Karpas-422 (cell line): ENCODE measurements at regions not wholly inside any gene's neighbourhood (a gene's known extent, or its start where the extent isn't known, plus 50 kb on each side); places are given as distances from the start of the nearest gene placed in this dataset.

ENCODE experiments used
- DNase-seq: peaks from one replicate; pipeline ENCODE4 v3.0.0-alpha.2; 2015
- H2AFZ ChIP-seq: fragments of 200-600 bp; sonication (generic); 2 replicates; pipeline ENCODE4 v1.6.1; 2014; ENCODE audit warnings: antibody characterized with exemption, low read length, mixed read lengths
- H3K27ac ChIP-seq: fragments of 200-600 bp; sonication (generic); 2 replicates; pipeline ENCODE4 v1.5.1; 2014; ENCODE audit warnings: mild to moderate bottlenecking, low read length, moderate library complexity
- H3K27me3 ChIP-seq: fragments of 200-600 bp; sonication (generic); 2 replicates; pipeline ENCODE4 v1.6.1; 2014; ENCODE audit warnings: low read length, mixed read lengths
- H3K36me3 ChIP-seq: fragments of 200-600 bp; sonication (generic); 2 replicates; pipeline ENCODE4 v1.6.1; 2014; ENCODE audit warnings: low read length, mixed read lengths; ENCODE audit not compliant: insufficient read depth
- H3K4me1 ChIP-seq: fragments of 200-600 bp; sonication (generic); 2 replicates; pipeline ENCODE4 v1.6.1; 2014; ENCODE audit warnings: mild to moderate bottlenecking, low read length, mixed read lengths
- H3K4me2 ChIP-seq: fragments of 200-600 bp; sonication (generic); 2 replicates; pipeline ENCODE4 v1.6.1; 2014; ENCODE audit warnings: low read length, low read depth, mild to moderate bottlenecking; ENCODE audit not compliant: poor library complexity, severe bottlenecking
- H3K4me3 ChIP-seq: fragments of 200-600 bp; sonication (generic); 2 replicates; pipeline ENCODE4 v1.5.1; 2014; ENCODE audit warnings: mild to moderate bottlenecking, antibody characterized with exemption, low read length, mixed read lengths
- H3K79me2 ChIP-seq: fragments of 200-600 bp; sonication (generic); 2 replicates; pipeline ENCODE4 v1.6.1; 2014; ENCODE audit warnings: mild to moderate bottlenecking, low read length, mixed read lengths
- H3K9ac ChIP-seq: fragments of 200-600 bp; sonication (generic); 2 replicates; pipeline ENCODE4 v1.6.0; 2014; ENCODE audit warnings: low read length
- H3K9me2 ChIP-seq: fragments of 200-600 bp; sonication (generic), shearing (Covaris generic); replicated peaks from 2 replicates; pipeline ENCODE4 v1.6.0; 2014; ENCODE audit warnings: mild to moderate bottlenecking, low read length, moderate library complexity; ENCODE audit not compliant: insufficient read depth
- H3K9me3 ChIP-seq: fragments of 300-700, 200-600 bp; sonication (generic); 2 replicates; pipeline ENCODE4 v1.6.1; 2014; ENCODE audit warnings: low read length, mixed read lengths
- H4K20me1 ChIP-seq: fragments of 200-600 bp; sonication (generic); 2 replicates; pipeline ENCODE4 v1.6.1; 2014; ENCODE audit warnings: mild to moderate bottlenecking, antibody characterized with exemption, low read length, low read depth; ENCODE audit not compliant: insufficient read depth

DNA sequence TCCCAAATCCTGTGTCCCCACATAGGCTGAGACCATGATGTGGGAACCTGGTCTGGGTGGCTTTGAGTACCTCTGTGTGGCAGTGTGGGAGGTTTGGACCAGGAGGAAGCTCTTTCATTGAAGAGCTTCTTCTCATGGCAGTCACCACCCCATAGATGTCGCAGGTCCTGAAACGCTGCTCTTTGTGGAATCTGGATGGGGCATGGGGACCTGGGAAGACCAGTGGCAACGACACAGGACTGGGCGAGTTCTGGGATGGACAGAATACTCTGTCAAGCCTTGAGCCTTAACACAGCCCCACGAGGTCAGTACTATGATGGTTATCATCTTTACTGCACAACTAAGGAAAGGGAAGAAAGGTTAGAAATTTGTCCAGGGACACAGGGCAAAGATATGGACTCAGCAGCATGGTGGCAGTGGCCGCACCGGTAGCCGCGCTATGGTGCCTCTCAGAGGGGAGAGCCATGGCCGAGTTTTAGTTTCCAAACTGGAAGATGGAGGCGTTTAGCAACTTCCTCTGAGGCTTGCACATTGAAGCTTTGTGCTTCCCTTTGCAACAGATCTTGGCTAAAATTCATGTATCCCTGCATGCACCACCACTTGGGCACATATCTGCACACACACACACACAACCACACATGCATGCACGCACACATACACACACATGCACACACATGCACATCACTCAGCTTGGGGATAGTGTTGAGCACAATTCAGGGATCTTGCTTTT is 117.7 kb upstream of the C1orf174 start:
- H3K4me3 ChIP-seq: no peak overlapping the region
- no peak overlapping the region for H3K27ac ChIP-seq
- peak overlapping the region; percentile 83 for H2AFZ ChIP-seq
- H3K27me3 ChIP-seq: no peaks in the 10 kb centered on the region
- no peak for DNase-seq
- H4K20me1 ChIP-seq: no peaks in the 10 kb centered on the region
- H3K9me2 ChIP-seq: no peaks in the 10 kb centered on the region
- H3K36me3 ChIP-seq: no peaks in the 10 kb centered on the region
- H3K4me2 ChIP-seq: no peak overlapping the region
- peak overlapping the region; percentile 21; the same call in 1 of the 2 replicates for H3K9ac ChIP-seq
- H3K4me1 ChIP-seq: peaks cover 36% of the 10 kb centered on the region
- H3K9me3 ChIP-seq: no peaks in the 10 kb centered on the region
- H3K79me2 ChIP-seq: no peaks in the 10 kb centered on the region

DNA sequence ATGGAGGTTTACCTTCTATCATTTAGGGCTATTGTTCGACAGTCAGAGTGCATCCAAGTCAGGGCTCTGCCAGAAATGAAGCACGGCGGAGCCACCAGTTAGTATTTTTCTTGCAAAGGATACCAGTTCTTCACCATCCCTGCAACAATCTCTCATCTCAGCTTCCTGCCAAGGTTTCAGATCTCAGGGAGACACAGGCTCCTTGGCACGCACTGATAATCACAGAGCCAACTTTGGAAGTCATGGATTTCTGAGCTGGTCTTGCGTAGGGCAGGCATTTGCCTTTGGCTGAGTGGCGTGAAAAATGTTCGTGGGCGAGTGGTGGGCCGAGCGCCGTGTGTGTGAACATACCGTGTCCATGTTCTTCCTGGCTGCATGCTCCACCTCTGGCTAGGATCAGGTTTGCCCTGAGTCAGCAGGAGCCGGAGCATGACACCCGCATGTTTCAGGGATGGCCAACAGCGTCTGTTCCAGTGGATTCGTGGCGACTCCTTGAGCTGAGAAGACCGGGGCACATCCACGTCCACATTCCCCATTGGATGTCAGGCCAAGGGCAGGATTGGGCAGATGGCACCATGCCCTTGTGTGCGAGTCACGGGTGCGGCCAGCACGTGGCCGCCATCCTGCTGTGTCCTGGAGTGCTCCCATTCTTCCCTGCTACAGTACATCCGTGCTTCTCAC is 118.5 kb upstream of the C1orf174 start:
- Histone ChIP-seq H3K36me3 (no peaks in the 10 kb centered on the region), H3K4me3 (no peak overlapping the region), H3K9ac (no peak overlapping the region), H3K4me1 (peaks cover 34% of the 10 kb centered on the region), H3K4me2 (no peak overlapping the region), H3K9me3 (no peaks in the 10 kb centered on the region), H4K20me1 (no peaks in the 10 kb centered on the region), H3K79me2 (no peaks in the 10 kb centered on the region), H3K27ac (no peak overlapping the region), H3K27me3 (no peaks in the 10 kb centered on the region), H2AFZ (no peak overlapping the region), H3K9me2 (no peaks in the 10 kb centered on the region)
- DNase-seq: no peak

DNA sequence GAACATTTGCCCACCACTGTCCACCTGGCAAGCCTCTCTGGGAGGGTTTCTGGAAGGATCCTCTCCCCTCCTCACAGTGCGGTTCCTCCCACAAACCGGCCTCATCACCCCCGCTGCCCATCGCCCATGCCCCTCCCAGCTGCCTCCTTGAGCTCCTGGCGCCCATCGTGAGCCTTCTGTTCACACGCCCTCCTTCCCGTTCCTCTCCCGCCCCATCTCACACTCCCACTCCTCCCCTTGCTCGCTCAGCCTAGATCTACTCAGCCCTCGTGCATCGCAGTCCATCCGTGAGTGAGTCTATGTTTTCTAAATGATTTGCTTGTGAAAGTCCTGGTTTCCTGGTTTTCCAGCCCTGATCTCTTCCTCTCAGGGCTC is 119.1 kb upstream of the C1orf174 start:
- H3K36me3 ChIP-seq: no peaks in the 10 kb centered on the region
- no peak overlapping the region for H3K4me3 ChIP-seq
- H3K9ac ChIP-seq: no peak overlapping the region
- peaks cover 37% of the 10 kb centered on the region for H3K4me1 ChIP-seq
- no peak overlapping the region for H3K4me2 ChIP-seq
- H3K27ac ChIP-seq: no peak overlapping the region
- H3K9me3 ChIP-seq: no peaks in the 10 kb centered on the region
- no peaks in the 10 kb centered on the region for H3K9me2 ChIP-seq
- no peaks in the 10 kb centered on the region for H3K27me3 ChIP-seq
- H3K79me2 ChIP-seq: no peaks in the 10 kb centered on the region
- no peaks in the 10 kb centered on the region for H4K20me1 ChIP-seq
- H2AFZ ChIP-seq: no peak overlapping the region
- DNase-seq: no peak

DNA sequence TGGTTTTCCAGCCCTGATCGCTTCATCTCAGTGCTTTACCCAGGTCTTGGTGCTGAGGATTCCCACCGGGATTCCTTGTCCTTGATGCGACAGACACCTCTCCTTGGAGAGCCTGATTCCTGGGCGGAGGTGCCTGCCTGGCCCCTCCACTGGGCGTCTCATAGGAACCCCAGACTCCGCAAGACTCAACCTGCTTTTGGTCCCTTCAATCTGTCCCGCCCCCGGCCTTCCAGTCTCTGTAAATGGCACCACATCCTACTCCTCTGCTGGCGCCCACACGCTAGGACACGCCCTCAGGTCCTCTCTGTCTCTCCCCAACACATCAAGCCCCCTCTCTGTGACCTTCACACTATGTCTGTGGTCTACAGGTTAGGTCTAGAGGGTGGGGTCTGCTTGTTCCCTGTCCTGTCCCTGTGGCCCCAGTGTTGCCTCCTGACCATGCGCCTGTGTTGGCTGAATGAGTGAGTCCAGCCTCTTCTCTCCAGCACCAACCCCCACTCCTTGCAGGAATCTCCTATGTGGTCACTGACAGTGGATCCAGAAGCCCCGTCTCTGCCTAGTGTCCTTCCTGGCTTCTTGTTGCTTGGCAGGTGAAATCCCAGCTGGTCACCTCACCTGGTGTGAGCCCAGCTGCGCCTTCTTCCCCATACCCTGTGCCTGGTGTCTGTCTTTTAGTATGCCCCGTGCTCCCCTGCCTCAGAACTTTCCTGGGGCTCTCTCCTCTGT is 119.7 kb upstream of the C1orf174 start:
- Histone ChIP-seq H3K4me2 (no peak overlapping the region), H4K20me1 (no peaks in the 10 kb centered on the region), H3K27me3 (no peaks in the 10 kb centered on the region), H2AFZ (no peak overlapping the region), H3K4me3 (no peak overlapping the region), H3K36me3 (no peaks in the 10 kb centered on the region), H3K27ac (no peak overlapping the region), H3K9ac (no peak overlapping the region), H3K4me1 (peaks cover 43% of the 10 kb centered on the region), H3K9me3 (no peaks in the 10 kb centered on the region), H3K9me2 (no peaks in the 10 kb centered on the region), H3K79me2 (no peaks in the 10 kb centered on the region)
- no peak for DNase-seq

DNA sequence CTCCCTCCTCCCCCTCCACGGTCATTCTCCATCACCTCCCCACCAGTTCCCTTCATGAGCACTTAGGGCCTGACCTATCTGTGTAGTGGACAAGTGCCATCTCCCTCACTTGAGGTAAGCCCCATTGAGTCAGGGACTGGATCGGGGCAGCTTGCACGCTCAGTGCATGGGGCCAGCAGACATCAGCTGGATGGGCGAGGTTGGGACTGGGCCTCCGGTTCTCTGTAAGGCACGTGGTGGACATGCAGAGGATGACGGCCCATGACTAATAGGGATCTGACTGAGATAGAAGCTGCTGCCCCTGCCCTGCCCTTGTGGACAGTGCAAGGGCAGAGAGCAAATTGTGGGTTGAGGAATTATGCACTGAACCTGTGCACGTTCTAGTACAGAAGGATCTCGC is 120.4 kb upstream of the C1orf174 start:
- no peaks in the 10 kb centered on the region for H3K9me3 ChIP-seq
- no peaks in the 10 kb centered on the region for H4K20me1 ChIP-seq
- no peaks in the 10 kb centered on the region for H3K27me3 ChIP-seq
- no peaks in the 10 kb centered on the region for H3K9me2 ChIP-seq
- no peak overlapping the region for H3K27ac ChIP-seq
- no peak overlapping the region for H3K9ac ChIP-seq
- H3K79me2 ChIP-seq: no peaks in the 10 kb centered on the region
- H2AFZ ChIP-seq: no peak overlapping the region
- no peak overlapping the region for H3K4me2 ChIP-seq
- no peak overlapping the region for H3K4me3 ChIP-seq
- no peaks in the 10 kb centered on the region for H3K36me3 ChIP-seq
- no peak for DNase-seq
- H3K4me1 ChIP-seq: peaks cover 50% of the 10 kb centered on the region

DNA sequence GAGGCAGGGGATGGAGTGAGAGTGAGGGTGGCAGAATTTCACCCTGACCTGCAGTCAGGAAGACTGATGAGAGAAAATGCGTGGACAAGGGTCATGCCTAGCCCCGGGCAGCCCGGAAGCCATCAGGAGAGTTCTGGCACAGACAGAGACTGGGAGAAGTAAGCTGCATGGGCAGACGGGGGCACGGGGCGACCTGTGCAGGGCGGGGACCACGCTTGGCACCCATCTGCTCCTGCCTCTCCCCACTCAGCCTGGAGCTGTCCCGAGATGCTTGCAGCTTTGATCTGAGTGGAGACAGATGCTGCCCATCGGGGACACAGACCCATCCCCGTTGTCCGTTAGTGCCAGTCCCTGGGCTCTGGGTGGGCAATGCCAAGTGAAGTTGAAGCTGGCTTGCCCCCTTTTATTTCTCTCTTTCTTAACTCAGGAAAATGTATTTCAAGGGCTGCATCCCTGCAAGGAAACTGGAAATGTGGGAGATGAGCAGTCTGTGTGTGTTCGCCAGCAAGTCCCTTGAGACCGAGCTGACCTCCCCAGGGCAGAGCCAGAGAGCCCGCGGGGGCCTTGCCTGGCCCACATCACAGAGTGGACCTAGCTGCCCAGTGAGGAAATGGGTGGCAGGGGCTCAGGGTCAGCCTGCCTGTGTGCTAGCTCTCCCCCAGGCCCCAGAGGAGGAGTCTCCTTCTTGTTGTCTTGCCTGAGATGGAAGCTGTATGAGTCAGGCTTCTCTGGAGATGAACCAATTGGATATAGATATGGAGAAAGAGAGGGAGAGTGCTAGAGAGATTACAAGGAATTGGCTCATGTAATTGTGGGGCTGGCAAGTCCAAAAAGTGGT is 121.3 kb upstream of the C1orf174 start:
- Histone ChIP-seq H3K4me1 (peaks cover 53% of the 10 kb centered on the region), H3K9me2 (no peaks in the 10 kb centered on the region), H3K4me2 (no peak overlapping the region), H3K79me2 (no peaks in the 10 kb centered on the region), H3K9ac (no peak overlapping the region), H4K20me1 (no peaks in the 10 kb centered on the region), H3K36me3 (no peaks in the 10 kb centered on the region), H2AFZ (no peak overlapping the region), H3K4me3 (no peak overlapping the region), H3K27ac (no peak overlapping the region), H3K9me3 (no peaks in the 10 kb centered on the region), H3K27me3 (no peaks in the 10 kb centered on the region)
- DNase-seq: no peak

DNA sequence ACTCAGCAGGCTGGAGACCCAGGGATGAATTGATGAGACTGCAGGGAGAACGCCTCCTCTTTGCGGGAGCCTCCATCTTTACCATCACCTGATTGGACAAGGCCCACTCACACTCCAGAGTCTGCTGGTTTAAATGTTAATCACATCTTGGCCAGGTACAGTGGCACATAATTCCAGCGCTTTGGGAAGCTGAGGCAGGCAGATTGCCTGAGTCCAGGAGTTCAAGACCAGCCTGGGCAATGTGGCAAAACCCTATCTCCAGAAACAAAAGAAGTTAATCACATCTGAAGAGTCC is 121.8 kb upstream of the C1orf174 start:
- Histone ChIP-seq H3K27ac (no peak overlapping the region), H3K27me3 (no peaks in the 10 kb centered on the region), H3K4me1 (peaks cover 55% of the 10 kb centered on the region), H3K4me2 (no peak overlapping the region), H3K4me3 (no peak overlapping the region), H4K20me1 (no peaks in the 10 kb centered on the region), H3K36me3 (no peaks in the 10 kb centered on the region), H2AFZ (no peak overlapping the region), H3K79me2 (no peaks in the 10 kb centered on the region), H3K9me2 (no peaks in the 10 kb centered on the region), H3K9me3 (no peaks in the 10 kb centered on the region), H3K9ac (no peak overlapping the region)
- no peak for DNase-seq

DNA sequence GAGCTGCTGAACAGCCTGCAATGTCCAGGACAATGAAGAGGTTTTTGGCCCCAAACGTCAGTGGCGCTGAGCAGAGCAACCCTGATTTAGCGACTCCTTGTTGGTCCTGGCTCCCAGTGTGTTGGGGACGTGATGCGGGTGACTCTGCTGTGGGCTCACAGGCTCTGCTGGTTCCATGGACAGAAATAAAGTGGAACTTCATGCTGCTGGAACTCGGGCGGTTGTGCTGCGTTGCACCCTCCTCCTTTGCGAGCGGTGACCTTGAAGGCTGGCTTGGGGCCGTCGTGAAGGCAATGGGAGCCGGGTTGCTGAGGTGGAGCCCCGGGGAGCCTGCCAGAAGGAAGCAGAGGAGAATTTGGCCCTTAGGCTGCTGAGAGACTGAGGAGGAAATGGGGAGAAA is 122.6 kb upstream of the C1orf174 start:
- Histone ChIP-seq H3K4me1 (peaks cover 55% of the 10 kb centered on the region), H3K9me3 (no peaks in the 10 kb centered on the region), H3K36me3 (no peaks in the 10 kb centered on the region), H3K27me3 (no peaks in the 10 kb centered on the region), H3K27ac (no peak overlapping the region), H4K20me1 (no peaks in the 10 kb centered on the region), H3K79me2 (no peaks in the 10 kb centered on the region), H3K4me3 (no peak overlapping the region), H3K4me2 (no peak overlapping the region), H3K9me2 (no peaks in the 10 kb centered on the region), H3K9ac (no peak overlapping the region), H2AFZ (no peak overlapping the region)
- no peak for DNase-seq
